OCI-LY7 (cell line): ENCODE measurements at regions not wholly inside any gene's neighbourhood (a gene's known extent, or its start where the extent isn't known, plus 50 kb on each side); places are given as distances from the start of the nearest gene placed in this dataset.

ENCODE experiments used
- BruUV-seq: library from RNA; stranded (reverse); fragments of 400-500 nt; replicated peaks from 2 replicates; lab custom pipeline; 2021; lab: Mats Ljungman, UMichigan
- CTCF ChIA-PET: fragments of 300-600 bp; sonication (Branson Sonifier 250); formaldehyde crosslinking; loops from one replicate; lab custom pipeline; 2022; ENCODE audit warnings: antibody characterized with exemption; ENCODE audit not compliant: unreplicated experiment; lab: Charles Lee
- POLR2A ChIA-PET: fragments of 300-600 bp; sonication (Branson Sonifier 250); formaldehyde crosslinking; loops from one replicate; lab custom pipeline; 2022; ENCODE audit warnings: antibody characterized with exemption; lab: Charles Lee
- DNase-seq: peaks from one replicate; pipeline ENCODE4 v3.0.0-alpha.2; 2015; ENCODE audit warnings: low spot score
- H2AFZ ChIP-seq: fragments of 200-600 bp; sonication (generic), shearing (Covaris generic); 2 replicates; pipeline ENCODE4 v1.6.1; 2014; ENCODE audit warnings: mild to moderate bottlenecking, antibody characterized with exemption, low read length, moderate library complexity
- H3K27ac ChIP-seq: fragments of 200-600 bp; sonication (generic); 2 replicates; pipeline ENCODE4 v1.5.1; 2014; ENCODE audit warnings: mixed run types, low read depth, mild to moderate bottlenecking, moderate library complexity, low read length, inconsistent platforms; ENCODE audit not compliant: poor library complexity, severe bottlenecking
- H3K36me3 ChIP-seq: fragments of 200-600 bp; sonication (generic); 2 replicates; pipeline ENCODE4 v1.6.1; 2014; ENCODE audit warnings: mild to moderate bottlenecking, antibody characterized with exemption, low read length, moderate library complexity, mixed read lengths; ENCODE audit not compliant: insufficient read depth
- H3K4me1 ChIP-seq: fragments of 200-600 bp; sonication (generic); 2 replicates; pipeline ENCODE4 v1.5.1; 2014; ENCODE audit warnings: mild to moderate bottlenecking, low read length; ENCODE audit not compliant: insufficient read depth, poor library complexity, severe bottlenecking
- H3K4me2 ChIP-seq: fragments of 200-600 bp; sonication (generic); 2 replicates; pipeline ENCODE4 v1.6.1; 2014; ENCODE audit warnings: mild to moderate bottlenecking, low read length
- H3K4me3 ChIP-seq: fragments of 200-600 bp; sonication (generic); 2 replicates; pipeline ENCODE4 v1.5.1; 2014; ENCODE audit warnings: mild to moderate bottlenecking, low read depth, low read length; ENCODE audit not compliant: poor library complexity, severe bottlenecking
- H3K79me2 ChIP-seq: fragments of 200-600 bp; sonication (generic); 2 replicates; pipeline ENCODE4 v1.6.1; 2016; ENCODE audit warnings: low read depth, mild to moderate bottlenecking, low read length, moderate library complexity, mixed read lengths; ENCODE audit not compliant: insufficient read depth
- H3K9me2 ChIP-seq: fragments of 200-600 bp; sonication (generic); 2 replicates; pipeline ENCODE4 v1.6.1; 2016; ENCODE audit warnings: mild to moderate bottlenecking, low read length, mixed read lengths; ENCODE audit not compliant: insufficient read depth
- H3K9me3 ChIP-seq: fragments of 200-600 bp; sonication (generic); 2 replicates; pipeline ENCODE4 v1.6.1; 2014; ENCODE audit warnings: mild to moderate bottlenecking, mixed run types, low read length, mixed read lengths
- H4K20me1 ChIP-seq: fragments of 200-600 bp; sonication (generic); 2 replicates; pipeline ENCODE4 v1.6.1; 2014; ENCODE audit warnings: mild to moderate bottlenecking, antibody characterized with exemption, low read length, moderate library complexity, mixed read lengths; ENCODE audit not compliant: insufficient read depth
- CTCF ChIP-seq: fragments of 200-600 bp; sonication (generic); conservative IDR thresholded peaks from 2 replicates; pipeline ENCODE4 v1.5.1; 2014; ENCODE audit warnings: mild to moderate bottlenecking, antibody characterized with exemption, low read length, moderate library complexity, mixed read lengths
- EZH2phosphoT487 ChIP-seq: fragments of 200-600 bp; sonication (generic); IDR thresholded peaks from 2 replicates; pipeline ENCODE4 v1.6.1; 2018; ENCODE audit warnings: low read depth, borderline replicate concordance, mild to moderate bottlenecking, mixed run types, antibody characterized with exemption, low read length, moderate library complexity, mixed read lengths
- intact Hi-C: fragments of 100-400 bp; cut with micrococcal nuclease; formaldehyde crosslinking; loops from one replicate; pipeline ENCODE4 v1.10.0; 2022; ENCODE audit not compliant: unreplicated experiment

- POLR2A ChIA-PET, result no interaction called here
- BruUV-seq, result no TSS peak
- CTCF ChIA-PET, result no interaction called here
- H3K27ac ChIP-seq, result no peak overlapping the region
- no peaks in the 10 kb centered on the region for H4K20me1 ChIP-seq
- no peaks in the 10 kb centered on the region for H3K79me2 ChIP-seq
- no peaks in the 10 kb centered on the region for H3K9me3 ChIP-seq
- no peaks in the 10 kb centered on the region for H3K4me1 ChIP-seq
- H3K4me2 ChIP-seq, result no peak overlapping the region
- H3K9me2 ChIP-seq, result no peaks in the 10 kb centered on the region
- H3K4me3 ChIP-seq, result no peak overlapping the region
- no peaks in the 10 kb centered on the region for H3K36me3 ChIP-seq
- intact Hi-C loops, result no loop called here
- no peak for DNase-seq
- H2AFZ ChIP-seq, result no peak overlapping the region
- TF ChIP-seq CTCF (no peak), EZH2phosphoT487 (no peak)
Observed at GRCh38 chr16:79698341-79698753, 97.8 kb upstream of the MAF start.

- intact Hi-C loops, result no loop called here
- CTCF ChIA-PET, result no interaction called here
Observed at GRCh38 chr16:79697562-79698112, 97.1 kb upstream of the MAF start.

More at GRCh38 chr16:79697562-79698112, 97.1 kb upstream of the MAF start:
- TF ChIP-seq EZH2phosphoT487 (no peak), CTCF (no peak)
- Histone ChIP-seq H3K9me2 (no peaks in the 10 kb centered on the region), H3K27ac (no peak overlapping the region), H4K20me1 (no peaks in the 10 kb centered on the region), H3K79me2 (no peaks in the 10 kb centered on the region), H3K4me2 (no peak overlapping the region), H2AFZ (no peak overlapping the region), H3K9me3 (no peaks in the 10 kb centered on the region), H3K36me3 (no peaks in the 10 kb centered on the region), H3K4me1 (no peaks in the 10 kb centered on the region), H3K4me3 (no peak overlapping the region)
- BruUV-seq, result no TSS peak
- POLR2A ChIA-PET, result no interaction called here
- no peak for DNase-seq
